Activated naive CD8-positive, alpha-beta T cell treated with anti-CD3 and anti-CD28 coated beads, Interleukin-2, amount 50 U/mL, for 16 hours (primary cell): ENCODE measurements at regions not wholly inside any gene's neighbourhood (a gene's known extent, or its start where the extent isn't known, plus 50 kb on each side); places are given as distances from the start of the nearest gene placed in this dataset.

ENCODE experiments used
- DNase-seq: peaks from one replicate; pipeline ENCODE4 v3.0.0-alpha.2; 2020; ENCODE audit warnings: low read depth, low spot score

- DNase-seq: no peak
Observed at GRCh38 chr2:19300961-19301360, 57.5 kb downstream of the OSR1 start.

DNA sequence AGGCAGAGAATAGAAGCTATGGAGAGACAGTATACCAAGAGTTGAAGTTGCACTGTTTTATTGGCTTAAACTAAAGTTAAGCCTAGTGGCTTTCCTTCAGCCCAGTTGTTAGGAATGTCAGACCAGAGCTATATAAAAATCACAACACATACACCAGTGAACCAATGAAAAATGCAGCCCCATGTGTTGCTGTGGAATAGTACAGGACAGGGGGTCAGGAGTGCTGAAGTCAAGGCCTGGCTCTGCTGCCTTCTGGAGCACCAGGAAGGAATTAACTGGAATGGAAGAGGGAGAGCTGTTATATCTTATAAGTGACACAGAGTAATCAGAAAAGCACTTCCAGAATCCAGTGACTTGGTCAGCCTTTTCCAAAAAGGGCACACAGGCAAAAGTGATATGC is 58.9 kb downstream of the OSR1 start:
- DNase-seq: no peak

DNA sequence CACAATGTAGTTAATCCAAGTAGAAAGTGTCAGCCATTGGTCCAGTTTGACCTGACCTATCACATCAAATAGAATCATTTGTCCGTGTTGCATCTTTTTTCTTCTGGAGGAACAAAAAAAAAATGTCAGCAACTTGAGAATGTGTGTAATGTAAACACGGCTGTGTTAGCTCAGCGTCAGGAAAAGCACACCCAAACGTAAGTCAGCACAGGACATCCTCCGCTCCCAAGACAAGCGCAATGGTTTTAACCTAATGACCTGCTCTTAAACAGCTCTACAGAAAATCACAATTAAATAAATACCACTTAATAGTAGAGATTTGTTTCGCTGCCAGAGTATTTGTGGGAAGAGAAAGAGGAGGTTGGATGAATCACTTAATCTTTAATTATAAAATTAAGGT is 59.4 kb downstream of the OSR1 start:
- DNase-seq: no peak

GRCh38 chr2:19297716-19298115 is 60.7 kb downstream of the OSR1 start:
- DNase-seq: no peak

- no peak for DNase-seq
Observed at GRCh38 chr2:19295998-19296502, 62.4 kb downstream of the OSR1 start.

- DNase-seq: no peak
Observed at GRCh38 chr2:19292007-19292406, 66.4 kb downstream of the OSR1 start.

DNA sequence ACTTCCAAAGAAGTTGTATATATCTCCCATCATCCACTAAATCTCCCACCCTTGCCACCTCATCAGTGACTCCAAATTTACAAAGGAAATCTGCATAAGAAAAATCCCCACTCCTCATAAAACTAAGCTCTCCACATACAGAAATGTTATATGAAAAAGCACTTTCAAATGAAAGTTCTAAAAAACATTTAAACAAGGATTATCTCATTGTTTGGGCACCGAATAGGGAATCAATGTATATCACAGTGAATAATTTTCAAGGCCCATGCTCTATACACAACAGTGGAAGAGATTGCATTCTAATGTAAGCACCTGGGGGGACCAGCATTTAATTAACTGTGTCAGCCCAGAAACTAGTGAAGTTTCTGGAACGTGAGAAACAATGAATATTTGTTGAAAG is 70.1 kb downstream of the OSR1 start:
- DNase-seq: no peak

DNA sequence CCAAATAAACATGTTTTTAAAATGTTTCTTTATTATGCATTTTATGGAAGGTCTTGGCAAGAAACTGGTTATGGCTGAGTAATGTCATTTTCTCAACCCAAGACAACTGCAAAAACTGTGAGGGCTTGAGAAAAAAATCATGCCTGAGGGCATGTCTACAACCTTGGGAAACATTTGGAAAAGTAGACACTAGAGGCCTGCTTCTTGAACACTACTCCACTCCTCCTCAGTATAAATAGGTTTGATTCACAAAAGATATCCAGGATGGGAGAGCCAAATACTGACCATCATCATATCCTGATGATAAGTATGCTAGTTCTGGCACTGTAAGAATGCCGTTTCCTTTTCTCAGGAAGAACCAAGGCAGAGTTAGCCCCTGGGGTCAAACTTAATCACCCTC is 71.1 kb downstream of the OSR1 start:
- no peak for DNase-seq

GRCh38 chr2:19282305-19282704 is 76.1 kb downstream of the OSR1 start:
- DNase-seq: no peak

GRCh38 chr2:19274439-19274838 is 84.0 kb downstream of the OSR1 start:
- DNase-seq: no peak

- DNase-seq: no peak
Observed at GRCh38 chr2:19272941-19273470, 85.4 kb downstream of the OSR1 start.

- DNase-seq: no peak
Observed at GRCh38 chr2:19272039-19272438, 86.4 kb downstream of the OSR1 start.

GRCh38 chr2:19264852-19265251 is 93.6 kb downstream of the OSR1 start:
- no peak for DNase-seq

- no peak for DNase-seq
Observed at GRCh38 chr2:19262150-19262549, 96.3 kb downstream of the OSR1 start.

DNA sequence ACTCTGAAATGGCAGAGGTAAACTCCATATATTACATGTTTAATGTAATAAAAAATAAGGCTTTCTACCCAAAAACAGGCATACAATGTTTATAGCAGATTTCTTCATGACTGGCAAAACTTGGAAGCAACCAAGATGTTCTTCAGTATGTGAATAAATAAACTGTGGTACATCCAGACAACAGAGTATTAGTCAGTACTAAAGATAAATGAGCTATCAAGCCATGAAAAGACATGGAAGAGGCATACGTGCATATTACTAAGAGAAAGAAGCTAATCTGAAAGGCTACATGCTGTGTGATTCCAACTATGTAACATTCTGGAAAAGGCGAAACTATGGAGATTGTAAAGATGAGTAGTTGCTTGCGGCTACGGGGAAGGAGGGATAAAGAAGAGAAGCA is 97.4 kb downstream of the OSR1 start:
- no peak for DNase-seq

DNA sequence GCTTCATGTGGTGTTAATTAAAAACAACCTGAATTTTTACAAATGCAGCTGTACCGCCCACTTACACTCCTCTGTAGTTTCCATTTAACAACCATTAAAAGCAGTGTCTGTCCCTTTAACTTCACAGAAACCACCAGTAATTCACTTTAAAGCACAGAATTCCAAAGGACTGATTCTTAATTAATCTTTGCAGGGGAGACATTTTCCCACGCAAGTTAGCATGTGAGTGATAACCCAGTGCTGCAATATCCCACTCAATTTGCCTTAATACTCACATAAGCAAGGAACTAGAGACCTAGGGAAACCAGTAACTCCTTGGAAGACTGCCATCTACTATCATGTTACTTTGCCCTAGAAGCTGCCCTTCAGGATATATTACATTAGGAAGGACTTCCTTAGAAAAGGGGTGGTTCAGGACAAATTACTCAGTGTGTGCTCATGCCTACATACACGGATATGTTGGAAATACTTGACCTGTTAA is 102.3 kb downstream of the OSR1 start:
- DNase-seq: no peak

- DNase-seq: no peak
Observed at GRCh38 chr2:19255481-19255880, 102.9 kb downstream of the OSR1 start.

- DNase-seq: no peak
Observed at GRCh38 chr2:19251554-19251953, 106.9 kb downstream of the OSR1 start.

- DNase-seq: no peak
Observed at GRCh38 chr2:19250906-19251305, 107.5 kb downstream of the OSR1 start.

DNA sequence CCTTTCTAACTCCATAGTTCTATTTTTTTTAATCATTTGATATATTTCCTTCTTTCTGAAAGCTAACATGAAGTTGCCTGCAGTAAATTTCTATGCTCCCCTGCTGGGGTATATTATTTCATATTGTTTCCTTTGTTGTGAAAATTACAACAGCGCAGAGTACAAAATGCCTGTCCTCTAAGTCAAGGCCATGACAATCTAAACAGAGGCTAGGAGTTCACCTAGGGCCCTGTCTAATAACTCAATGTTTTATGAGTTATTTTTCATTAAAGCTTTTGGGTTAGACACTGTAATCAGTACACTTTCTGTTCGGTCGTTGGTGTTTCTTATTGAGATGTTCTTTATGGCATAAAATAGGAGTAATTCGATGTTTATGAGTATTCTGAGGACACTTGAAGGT is 111.2 kb downstream of the OSR1 start:
- DNase-seq: no peak

DNA sequence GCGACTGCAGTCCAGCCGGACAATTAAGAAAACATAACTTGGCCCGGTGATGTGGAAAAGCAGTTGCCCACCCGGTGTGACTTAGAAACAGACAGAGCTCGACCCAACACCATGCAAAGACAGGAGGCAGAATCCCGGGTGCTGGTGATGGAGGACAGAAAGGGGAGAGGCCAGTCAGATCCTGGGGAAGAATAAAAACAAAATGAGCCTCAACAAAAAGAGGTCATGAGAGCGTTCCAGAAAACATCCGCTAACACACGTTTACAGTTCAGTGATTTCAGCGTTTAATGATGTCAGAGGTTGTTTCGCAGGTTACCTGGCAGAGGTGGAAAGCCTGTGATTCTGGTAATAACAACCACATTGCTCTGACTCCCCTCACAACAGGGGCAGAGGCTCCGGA is 111.9 kb downstream of the OSR1 start:
- no peak for DNase-seq

DNA sequence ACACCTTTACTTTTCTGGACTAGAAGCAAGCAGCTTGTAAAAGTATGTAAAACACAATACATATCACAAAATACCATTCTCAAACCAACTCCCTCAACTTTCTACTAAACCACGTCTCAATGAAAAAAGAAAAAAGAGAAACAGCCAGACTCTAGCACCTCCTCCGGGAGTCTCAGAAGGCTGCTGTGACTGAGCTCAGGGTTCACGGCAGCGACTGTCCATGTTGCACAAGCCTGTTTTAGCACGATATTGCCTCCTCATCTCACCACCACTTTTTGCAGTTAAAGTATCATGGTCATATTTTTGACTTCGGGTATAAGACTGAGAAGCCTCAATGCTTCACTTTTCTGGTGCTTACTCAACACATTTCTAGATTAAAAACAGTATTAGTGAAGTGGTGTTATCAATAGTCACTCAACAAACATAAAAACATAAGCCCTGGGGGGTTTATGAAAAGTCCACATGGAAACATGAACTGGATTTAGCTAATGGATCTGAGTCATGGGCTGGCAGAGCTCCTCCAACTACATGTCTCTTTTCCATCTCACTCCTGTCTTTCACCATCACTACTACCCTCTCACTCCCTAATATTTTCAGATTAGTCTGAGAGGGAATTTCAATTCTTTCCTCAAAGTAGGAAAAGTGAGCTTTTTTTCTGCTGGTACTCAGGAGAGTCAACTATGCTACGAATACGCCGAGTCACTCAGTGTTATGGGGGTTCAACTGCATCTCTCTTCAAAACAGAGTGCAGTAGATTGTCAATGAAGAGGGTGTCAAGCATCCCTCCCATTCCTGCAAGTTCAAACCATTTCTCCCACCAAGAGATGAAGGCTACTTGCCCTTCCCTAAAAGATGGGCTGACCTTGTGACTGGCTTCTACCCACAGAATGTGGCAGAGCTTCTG is 113.7 kb downstream of the OSR1 start:
- no peak for DNase-seq

GRCh38 chr2:19238440-19239060 is 119.9 kb downstream of the OSR1 start:
- DNase-seq: no peak
